HepG2 (cell line): ENCODE measurements at regions not wholly inside any gene's neighbourhood (a gene's known extent, or its start where the extent isn't known, plus 50 kb on each side); places are given as distances from the start of the nearest gene placed in this dataset.

Source experiments
- CBX2 ChIP-seq, 2 experiments: fragments of 200-600 bp in 1 of 2; sonication (generic); formaldehyde crosslinking in 1 of 2; IDR thresholded peaks; 2 replicates each; pipeline versions ENCODE4 v1.7.0 to v1.8.1; 2018 to 2022; ENCODE audit warnings: low read depth in 2 of 2, low read length in 1 of 2, mild to moderate bottlenecking in 1 of 2, missing genetic modification reagents in 1 of 2
- DNMT3B ChIP-seq: conservative IDR thresholded peaks from 2 replicates; pipeline ENCODE4 v1.6.1; 2016; ENCODE audit warnings: missing biosample characterization, control low read depth
- HNRNPUL1 ChIP-seq: fragments of 200-400 bp; formaldehyde crosslinking; IDR thresholded peaks from 2 replicates; pipeline ENCODE4 v1.6.1; 2017; ENCODE audit warnings: low read depth, mild to moderate bottlenecking, low read length, moderate library complexity
- ISL2 ChIP-seq: sonication (generic); formaldehyde crosslinking; IDR thresholded peaks from 2 replicates; pipeline ENCODE4 v1.5.0; 2020; ENCODE audit warnings: missing genetic modification reagents
- SRF ChIP-seq: IDR thresholded peaks from 2 replicates; pipeline ENCODE4 v1.6.1; 2011; ENCODE audit warnings: mild to moderate bottlenecking, low read depth, low read length, moderate library complexity
- SSRP1 ChIP-seq: IDR thresholded peaks from 2 replicates; pipeline ENCODE4 v1.6.1; 2016; ENCODE audit warnings: control low read depth
- ZBTB8A ChIP-seq: sonication (generic); formaldehyde crosslinking; IDR thresholded peaks from 2 replicates; pipeline ENCODE4 v1.4.0; 2020; ENCODE audit warnings: mild to moderate bottlenecking, low read depth, missing genetic modification reagents, borderline replicate concordance
- ZNF136 ChIP-seq: sonication (generic); formaldehyde crosslinking; IDR thresholded peaks from 2 replicates; pipeline ENCODE4 v1.8.1; 2022; ENCODE audit warnings: low read depth, mild to moderate bottlenecking, moderate library complexity, missing genetic modification reagents
- ZNF180 ChIP-seq: sonication (generic); formaldehyde crosslinking; IDR thresholded peaks from 2 replicates; pipeline ENCODE4 v1.4.0; 2020; ENCODE audit warnings: low read depth, missing genetic modification reagents, borderline replicate concordance
- ZNF20 ChIP-seq: sonication (generic); formaldehyde crosslinking; IDR thresholded peaks from 2 replicates; pipeline ENCODE4 v1.4.0; 2020; ENCODE audit warnings: mild to moderate bottlenecking, moderate library complexity, missing genetic modification reagents
- ZNF501 ChIP-seq: sonication (generic); formaldehyde crosslinking; IDR thresholded peaks from 2 replicates; pipeline ENCODE4 v1.5.1; 2020; ENCODE audit warnings: mild to moderate bottlenecking, moderate library complexity, missing genetic modification reagents
- ZSCAN9 ChIP-seq: IDR thresholded peaks from 2 replicates; pipeline ENCODE4 v1.6.1; 2016; ENCODE audit warnings: borderline replicate concordance
- TF ChIP-seq, protein P1 (sequence below): sonication (generic); formaldehyde crosslinking; IDR thresholded peaks from 2 replicates; pipeline ENCODE4 v1.5.1; 2020; ENCODE audit warnings: mild to moderate bottlenecking, missing genetic modification reagents, borderline replicate concordance
- TF ChIP-seq, protein P2 (sequence below): sonication (generic); formaldehyde crosslinking; IDR thresholded peaks from 2 replicates; pipeline ENCODE4 v1.4.0; 2020; ENCODE audit warnings: missing genetic modification reagents
- TF ChIP-seq, protein P3 (sequence below): sonication (generic); formaldehyde crosslinking; IDR thresholded peaks from 2 replicates; pipeline ENCODE4 v1.8.1; 2023; ENCODE audit warnings: missing genetic modification reagents, inconsistent platforms, borderline replicate concordance
- TF ChIP-seq, protein P4 (sequence below): sonication (generic); formaldehyde crosslinking; IDR thresholded peaks from 2 replicates; pipeline ENCODE4 v1.5.0; 2020; ENCODE audit warnings: mild to moderate bottlenecking, missing genetic modification reagents, borderline replicate concordance
- TF ChIP-seq, protein P5 (sequence below): sonication (generic); formaldehyde crosslinking; IDR thresholded peaks from 2 replicates; pipeline ENCODE4 v1.5.0; 2020; ENCODE audit warnings: missing genetic modification reagents, mild to moderate bottlenecking, borderline replicate concordance

DNA sequence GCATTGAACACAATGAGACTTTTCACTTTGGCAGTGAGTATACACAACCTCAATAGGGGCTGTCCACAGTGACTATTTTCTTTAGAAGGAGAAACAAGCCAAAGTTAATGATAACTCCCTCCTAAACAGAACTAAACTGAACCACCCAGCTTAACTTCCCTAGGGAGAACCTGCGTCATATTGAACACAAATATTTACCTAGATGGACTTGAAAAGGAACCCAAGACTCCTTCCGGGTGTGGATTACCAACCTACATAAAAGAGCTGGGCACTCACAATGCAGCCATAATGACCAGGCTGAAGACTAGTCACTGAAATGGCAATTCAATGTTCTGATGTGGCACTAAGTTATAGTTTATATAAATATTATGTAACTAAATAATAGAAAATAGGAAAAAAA, 160.6 kb downstream of the IBTK start (continued):
- TF ChIP-seq ZNF180 (CRISPR knock-in tag) (no peak), ZNF20 (CRISPR knock-in tag) (no peak), ZNF501 (CRISPR knock-in tag) (no peak), ZSCAN9 (no peak), DNMT3B (CRISPR knock-in tag) (no peak), ISL2 (CRISPR knock-in tag) (peak; percentile 84), SSRP1 (CRISPR knock-in tag) (no peak), ZNF136 (CRISPR knock-in tag) (no peak), HNRNPUL1 (no peak), SRF (no peak), ZBTB8A (CRISPR knock-in tag) (no peak), CBX2 (IDR thresholded peaks at IDR 0.05; ENCODE audit: low read depth, low read length) (no peak), CBX2 (CRISPR knock-in tag; IDR thresholded peaks at IDR 0.05; ENCODE audit: low read depth) (no peak)
- TF ChIP-seq, protein P1, sequence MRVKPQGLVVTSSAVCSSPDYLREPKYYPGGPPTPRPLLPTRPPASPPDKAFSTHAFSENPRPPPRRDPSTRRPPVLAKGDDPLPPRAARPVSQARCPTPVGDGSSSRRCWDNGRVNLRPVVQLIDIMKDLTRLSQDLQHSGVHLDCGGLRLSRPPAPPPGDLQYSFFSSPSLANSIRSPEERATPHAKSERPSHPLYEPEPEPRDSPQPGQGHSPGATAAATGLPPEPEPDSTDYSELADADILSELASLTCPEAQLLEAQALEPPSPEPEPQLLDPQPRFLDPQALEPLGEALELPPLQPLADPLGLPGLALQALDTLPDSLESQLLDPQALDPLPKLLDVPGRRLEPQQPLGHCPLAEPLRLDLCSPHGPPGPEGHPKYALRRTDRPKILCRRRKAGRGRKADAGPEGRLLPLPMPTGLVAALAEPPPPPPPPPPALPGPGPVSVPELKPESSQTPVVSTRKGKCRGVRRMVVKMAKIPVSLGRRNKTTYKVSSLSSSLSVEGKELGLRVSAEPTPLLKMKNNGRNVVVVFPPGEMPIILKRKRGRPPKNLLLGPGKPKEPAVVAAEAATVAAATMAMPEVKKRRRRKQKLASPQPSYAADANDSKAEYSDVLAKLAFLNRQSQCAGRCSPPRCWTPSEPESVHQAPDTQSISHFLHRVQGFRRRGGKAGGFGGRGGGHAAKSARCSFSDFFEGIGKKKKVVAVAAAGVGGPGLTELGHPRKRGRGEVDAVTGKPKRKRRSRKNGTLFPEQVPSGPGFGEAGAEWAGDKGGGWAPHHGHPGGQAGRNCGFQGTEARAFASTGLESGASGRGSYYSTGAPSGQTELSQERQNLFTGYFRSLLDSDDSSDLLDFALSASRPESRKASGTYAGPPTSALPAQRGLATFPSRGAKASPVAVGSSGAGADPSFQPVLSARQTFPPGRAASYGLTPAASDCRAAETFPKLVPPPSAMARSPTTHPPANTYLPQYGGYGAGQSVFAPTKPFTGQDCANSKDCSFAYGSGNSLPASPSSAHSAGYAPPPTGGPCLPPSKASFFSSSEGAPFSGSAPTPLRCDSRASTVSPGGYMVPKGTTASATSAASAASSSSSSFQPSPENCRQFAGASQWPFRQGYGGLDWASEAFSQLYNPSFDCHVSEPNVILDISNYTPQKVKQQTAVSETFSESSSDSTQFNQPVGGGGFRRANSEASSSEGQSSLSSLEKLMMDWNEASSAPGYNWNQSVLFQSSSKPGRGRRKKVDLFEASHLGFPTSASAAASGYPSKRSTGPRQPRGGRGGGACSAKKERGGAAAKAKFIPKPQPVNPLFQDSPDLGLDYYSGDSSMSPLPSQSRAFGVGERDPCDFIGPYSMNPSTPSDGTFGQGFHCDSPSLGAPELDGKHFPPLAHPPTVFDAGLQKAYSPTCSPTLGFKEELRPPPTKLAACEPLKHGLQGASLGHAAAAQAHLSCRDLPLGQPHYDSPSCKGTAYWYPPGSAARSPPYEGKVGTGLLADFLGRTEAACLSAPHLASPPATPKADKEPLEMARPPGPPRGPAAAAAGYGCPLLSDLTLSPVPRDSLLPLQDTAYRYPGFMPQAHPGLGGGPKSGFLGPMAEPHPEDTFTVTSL (CRISPR knock-in tag): 0 out of 2 replicates have a peak, but pooled peaks have one; percentile 34
- TF ChIP-seq, protein P2, sequence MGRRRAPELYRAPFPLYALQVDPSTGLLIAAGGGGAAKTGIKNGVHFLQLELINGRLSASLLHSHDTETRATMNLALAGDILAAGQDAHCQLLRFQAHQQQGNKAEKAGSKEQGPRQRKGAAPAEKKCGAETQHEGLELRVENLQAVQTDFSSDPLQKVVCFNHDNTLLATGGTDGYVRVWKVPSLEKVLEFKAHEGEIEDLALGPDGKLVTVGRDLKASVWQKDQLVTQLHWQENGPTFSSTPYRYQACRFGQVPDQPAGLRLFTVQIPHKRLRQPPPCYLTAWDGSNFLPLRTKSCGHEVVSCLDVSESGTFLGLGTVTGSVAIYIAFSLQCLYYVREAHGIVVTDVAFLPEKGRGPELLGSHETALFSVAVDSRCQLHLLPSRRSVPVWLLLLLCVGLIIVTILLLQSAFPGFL (CRISPR knock-in tag): no peak
- TF ChIP-seq, protein P3, sequence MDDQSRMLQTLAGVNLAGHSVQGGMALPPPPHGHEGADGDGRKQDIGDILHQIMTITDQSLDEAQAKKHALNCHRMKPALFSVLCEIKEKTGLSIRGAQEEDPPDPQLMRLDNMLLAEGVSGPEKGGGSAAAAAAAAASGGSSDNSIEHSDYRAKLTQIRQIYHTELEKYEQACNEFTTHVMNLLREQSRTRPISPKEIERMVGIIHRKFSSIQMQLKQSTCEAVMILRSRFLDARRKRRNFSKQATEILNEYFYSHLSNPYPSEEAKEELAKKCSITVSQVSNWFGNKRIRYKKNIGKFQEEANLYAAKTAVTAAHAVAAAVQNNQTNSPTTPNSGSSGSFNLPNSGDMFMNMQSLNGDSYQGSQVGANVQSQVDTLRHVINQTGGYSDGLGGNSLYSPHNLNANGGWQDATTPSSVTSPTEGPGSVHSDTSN (CRISPR knock-in tag): no peak
- TF ChIP-seq, protein P4, sequence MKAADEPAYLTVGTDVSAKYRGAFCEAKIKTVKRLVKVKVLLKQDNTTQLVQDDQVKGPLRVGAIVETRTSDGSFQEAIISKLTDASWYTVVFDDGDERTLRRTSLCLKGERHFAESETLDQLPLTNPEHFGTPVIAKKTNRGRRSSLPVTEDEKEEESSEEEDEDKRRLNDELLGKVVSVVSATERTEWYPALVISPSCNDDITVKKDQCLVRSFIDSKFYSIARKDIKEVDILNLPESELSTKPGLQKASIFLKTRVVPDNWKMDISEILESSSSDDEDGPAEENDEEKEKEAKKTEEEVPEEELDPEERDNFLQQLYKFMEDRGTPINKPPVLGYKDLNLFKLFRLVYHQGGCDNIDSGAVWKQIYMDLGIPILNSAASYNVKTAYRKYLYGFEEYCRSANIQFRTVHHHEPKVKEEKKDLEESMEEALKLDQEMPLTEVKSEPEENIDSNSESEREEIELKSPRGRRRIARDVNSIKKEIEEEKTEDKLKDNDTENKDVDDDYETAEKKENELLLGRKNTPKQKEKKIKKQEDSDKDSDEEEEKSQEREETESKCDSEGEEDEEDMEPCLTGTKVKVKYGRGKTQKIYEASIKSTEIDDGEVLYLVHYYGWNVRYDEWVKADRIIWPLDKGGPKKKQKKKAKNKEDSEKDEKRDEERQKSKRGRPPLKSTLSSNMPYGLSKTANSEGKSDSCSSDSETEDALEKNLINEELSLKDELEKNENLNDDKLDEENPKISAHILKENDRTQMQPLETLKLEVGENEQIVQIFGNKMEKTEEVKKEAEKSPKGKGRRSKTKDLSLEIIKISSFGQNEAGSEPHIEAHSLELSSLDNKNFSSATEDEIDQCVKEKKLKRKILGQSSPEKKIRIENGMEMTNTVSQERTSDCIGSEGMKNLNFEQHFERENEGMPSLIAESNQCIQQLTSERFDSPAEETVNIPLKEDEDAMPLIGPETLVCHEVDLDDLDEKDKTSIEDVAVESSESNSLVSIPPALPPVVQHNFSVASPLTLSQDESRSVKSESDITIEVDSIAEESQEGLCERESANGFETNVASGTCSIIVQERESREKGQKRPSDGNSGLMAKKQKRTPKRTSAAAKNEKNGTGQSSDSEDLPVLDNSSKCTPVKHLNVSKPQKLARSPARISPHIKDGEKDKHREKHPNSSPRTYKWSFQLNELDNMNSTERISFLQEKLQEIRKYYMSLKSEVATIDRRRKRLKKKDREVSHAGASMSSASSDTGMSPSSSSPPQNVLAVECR (CRISPR knock-in tag): no peak
- TF ChIP-seq, protein P5, sequence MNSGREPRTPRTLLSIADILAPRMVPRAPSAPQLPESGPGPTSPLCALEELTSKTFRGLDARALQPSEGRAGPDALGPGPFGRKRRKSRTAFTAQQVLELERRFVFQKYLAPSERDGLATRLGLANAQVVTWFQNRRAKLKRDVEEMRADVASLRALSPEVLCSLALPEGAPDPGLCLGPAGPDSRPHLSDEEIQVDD: no peak
